Calu3 (cell line): ENCODE measurements at regions not wholly inside any gene's neighbourhood (a gene's known extent, or its start where the extent isn't known, plus 50 kb on each side); places are given as distances from the start of the nearest gene placed in this dataset.
"Not testable (repeated sequence)": the region's sequence is repeated elsewhere in the genome, so short reads cannot be mapped to it uniquely, and the experiment has no call there.

Source experiments
- BruUV-seq: library from RNA; stranded (reverse); fragments of 400-500 nt; replicated peaks from 2 replicates; lab custom pipeline; 2021; lab: Mats Ljungman, UMichigan
- CTCF ChIA-PET: fragments of 300-600 bp; sonication (Branson Sonifier 250); formaldehyde crosslinking; loops from one replicate; lab custom pipeline; 2022; ENCODE audit warnings: antibody characterized with exemption; lab: Charles Lee
- DNase-seq: peaks from one replicate; pipeline ENCODE4 v3.0.0; 2022
- H3K27ac Mint-ChIP-seq: one replicate; pipeline ENCODE4 v1.8.0; 2022; ENCODE audit warnings: mixed read lengths; ENCODE audit not compliant: unreplicated experiment
- H3K27me3 Mint-ChIP-seq: one replicate; pipeline ENCODE4 v1.8.0; 2022; ENCODE audit warnings: mixed read lengths; ENCODE audit not compliant: unreplicated experiment
- H3K36me3 Mint-ChIP-seq: one replicate; pipeline ENCODE4 v1.8.0; 2022; ENCODE audit warnings: mild to moderate bottlenecking, moderate library complexity, mixed read lengths; ENCODE audit not compliant: insufficient read depth, unreplicated experiment
- H3K4me1 Mint-ChIP-seq: one replicate; pipeline ENCODE4 v1.8.0; 2022; ENCODE audit warnings: mild to moderate bottlenecking, low read depth, mixed read lengths; ENCODE audit not compliant: unreplicated experiment
- H3K4me3 Mint-ChIP-seq: one replicate; pipeline ENCODE4 v1.8.0; 2022; ENCODE audit warnings: mild to moderate bottlenecking, low read depth, moderate library complexity, mixed read lengths; ENCODE audit not compliant: unreplicated experiment
- H3K9me3 Mint-ChIP-seq: one replicate; pipeline ENCODE4 v1.8.0; 2022; ENCODE audit warnings: low read depth, mixed read lengths; ENCODE audit not compliant: unreplicated experiment
- CTCF ChIP-seq: fragments of 200-600 bp; IDR thresholded peaks from one replicate; pipeline ENCODE4 v1.8.0; 2022; ENCODE audit warnings: antibody characterized with exemption; ENCODE audit not compliant: unreplicated experiment
- intact Hi-C: fragments of 100-400 bp; cut with micrococcal nuclease; formaldehyde crosslinking; loops from one replicate; pipeline ENCODE4 v1.10.0; 2022; ENCODE audit not compliant: unreplicated experiment

- no peaks in the 10 kb centered on the region for H3K4me1 Mint-ChIP-seq
- CTCF ChIA-PET = no interaction called here
- BruUV-seq = no TSS peak
These were observed 652.3 kb downstream of the ETS1 start for GRCh38 chr11:127935081-127935480.

GRCh38 chr11:127933961-127934360, 653.4 kb downstream of the ETS1 start:
- H3K9me3 Mint-ChIP-seq, BruUV-seq, H3K27me3 Mint-ChIP-seq, intact Hi-C loops, H3K36me3 Mint-ChIP-seq, DNase-seq, H3K4me3 Mint-ChIP-seq, CTCF ChIA-PET, H3K27ac Mint-ChIP-seq, H3K4me1 Mint-ChIP-seq: not testable (repeated sequence)

More at GRCh38 chr11:127935081-127935480, 652.3 kb downstream of the ETS1 start:
- H3K27ac Mint-ChIP-seq = no peak overlapping the region
- no peaks in the 10 kb centered on the region for H3K9me3 Mint-ChIP-seq
- no peak for DNase-seq
- no peak overlapping the region for H3K4me3 Mint-ChIP-seq
- no peaks in the 10 kb centered on the region for H3K27me3 Mint-ChIP-seq
- intact Hi-C loops = no loop called here
- no peaks in the 10 kb centered on the region for H3K36me3 Mint-ChIP-seq
- TF ChIP-seq CTCF = no peak

- no peak for DNase-seq
- H3K27me3 Mint-ChIP-seq = no peaks in the 10 kb centered on the region
- H3K9me3 Mint-ChIP-seq = no peaks in the 10 kb centered on the region
- CTCF ChIA-PET = no interaction called here
- no peaks in the 10 kb centered on the region for H3K36me3 Mint-ChIP-seq
- no peak overlapping the region for H3K4me3 Mint-ChIP-seq
- H3K27ac Mint-ChIP-seq = no peak overlapping the region
- no TSS peak for BruUV-seq
- TF ChIP-seq CTCF = no peak
- intact Hi-C loops = no loop called here
- no peaks in the 10 kb centered on the region for H3K4me1 Mint-ChIP-seq
These were observed 655.6 kb downstream of the ETS1 start for GRCh38 chr11:127931803-127932202.

GRCh38 chr11:127926721-127927120, 660.6 kb downstream of the ETS1 start:
- Mint-ChIP-seq H3K36me3 (no peaks in the 10 kb centered on the region), H3K4me1 (no peaks in the 10 kb centered on the region), H3K4me3 (no peak overlapping the region), H3K27me3 (no peaks in the 10 kb centered on the region), H3K9me3 (peaks cover 2% of the 10 kb centered on the region), H3K27ac (no peak overlapping the region)
- TF ChIP-seq CTCF = no peak
- DNase-seq = no peak
- CTCF ChIA-PET = no interaction called here
- BruUV-seq = no TSS peak
- intact Hi-C loops = no loop called here

GRCh38 chr11:127925475-127925874, 661.9 kb downstream of the ETS1 start:
- CTCF ChIA-PET = no interaction called here
- no peak overlapping the region for H3K4me3 Mint-ChIP-seq
- H3K36me3 Mint-ChIP-seq = no peaks in the 10 kb centered on the region
- no peak for DNase-seq
- no peak overlapping the region for H3K27ac Mint-ChIP-seq
- intact Hi-C loops = no loop called here
- peaks cover 4% of the 10 kb centered on the region for H3K9me3 Mint-ChIP-seq
- BruUV-seq = no TSS peak
- TF ChIP-seq CTCF = no peak
- H3K27me3 Mint-ChIP-seq = no peaks in the 10 kb centered on the region
- H3K4me1 Mint-ChIP-seq = no peaks in the 10 kb centered on the region
